HG03139 (cell line): ENCODE measurements at regions not wholly inside any gene's neighbourhood (a gene's known extent, or its start where the extent isn't known, plus 50 kb on each side); places are given as distances from the start of the nearest gene placed in this dataset.
"Not testable (repeated sequence)": the region's sequence is repeated elsewhere in the genome, so short reads cannot be mapped to it uniquely, and the experiment has no call there.

Experiments used
- ATAC-seq: cut with Tn5 transposase; IDR thresholded peaks from one replicate; pipeline ENCODE4 v1.9.1; 2021; ENCODE audit not compliant: unreplicated experiment

DNA sequence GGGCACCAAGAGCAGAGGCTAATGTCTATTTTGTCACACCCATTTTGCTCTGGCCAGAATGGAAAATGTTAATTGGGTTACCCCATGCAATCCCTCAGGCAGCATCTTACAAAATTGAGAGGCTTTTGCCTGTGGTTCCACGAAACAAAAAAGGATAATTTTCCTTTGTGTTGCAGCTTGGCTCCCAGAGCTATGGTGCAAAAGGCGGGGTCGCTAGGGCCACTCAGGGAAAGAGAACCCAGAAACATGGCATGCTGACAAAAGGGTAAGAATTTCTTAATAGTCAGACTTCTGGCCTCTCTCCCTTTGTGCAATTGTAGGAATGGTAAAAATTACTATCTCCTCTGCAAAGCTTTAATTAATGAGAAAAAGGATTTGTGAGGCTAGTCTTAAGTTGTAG lies 119.6 kb upstream of the BANK1 start:
- no peak for ATAC-seq

DNA sequence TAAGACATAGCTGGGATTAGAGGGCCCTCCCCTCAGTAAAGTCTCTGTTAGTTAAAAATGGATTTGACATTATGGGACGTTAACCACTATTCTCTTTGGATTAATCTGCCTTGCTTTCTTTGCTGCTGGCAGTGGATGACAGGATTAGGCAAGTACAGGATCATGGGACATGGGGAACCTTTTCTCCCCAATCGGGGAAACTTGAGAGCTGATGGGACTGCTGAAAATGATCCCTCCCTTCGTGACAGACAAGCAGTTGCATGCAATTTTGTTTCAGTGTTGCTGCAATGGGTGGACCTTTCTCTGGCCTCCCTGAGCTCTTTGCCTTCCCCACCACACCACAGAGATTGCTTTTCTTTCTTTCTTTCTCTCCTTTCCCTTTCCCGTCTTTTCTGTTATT lies 120.2 kb upstream of the BANK1 start:
- no peak for ATAC-seq

GRCh38 chr4:101669832-101670188 lies 120.7 kb upstream of the BANK1 start:
- no peak for ATAC-seq

DNA sequence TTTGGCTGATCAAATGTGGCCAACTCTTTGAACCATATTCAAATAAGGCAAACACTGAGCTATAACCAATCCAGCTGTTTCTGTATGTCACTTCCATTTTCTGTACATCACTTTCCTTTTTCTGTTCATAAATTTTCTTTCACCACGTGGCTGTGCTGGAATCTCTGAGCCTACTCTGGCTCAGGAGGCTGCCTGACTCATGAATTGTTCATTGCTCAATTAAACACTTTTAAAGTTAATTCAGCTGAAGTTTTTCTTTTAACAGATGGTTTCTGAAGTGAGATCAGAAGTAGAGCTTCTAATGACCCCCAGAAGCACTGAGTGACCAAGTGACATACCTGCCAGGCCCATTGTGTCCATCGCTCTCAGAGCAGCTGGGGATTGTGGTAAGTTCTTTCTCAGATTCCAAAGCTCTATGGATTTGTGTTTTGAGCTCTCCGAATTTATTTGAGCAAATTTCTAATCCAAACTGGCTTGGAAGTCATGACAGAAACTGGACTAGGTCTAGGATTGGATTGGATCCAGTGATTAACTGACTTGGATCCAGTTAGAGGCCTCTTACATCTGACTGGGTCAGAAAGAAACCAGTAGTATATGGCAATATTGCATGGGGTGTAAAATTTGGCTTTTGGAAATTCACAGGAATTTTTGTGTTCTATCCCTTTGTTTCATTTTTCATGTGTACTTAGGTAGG lies 121.2 kb upstream of the BANK1 start:
- ATAC-seq = no peak

DNA sequence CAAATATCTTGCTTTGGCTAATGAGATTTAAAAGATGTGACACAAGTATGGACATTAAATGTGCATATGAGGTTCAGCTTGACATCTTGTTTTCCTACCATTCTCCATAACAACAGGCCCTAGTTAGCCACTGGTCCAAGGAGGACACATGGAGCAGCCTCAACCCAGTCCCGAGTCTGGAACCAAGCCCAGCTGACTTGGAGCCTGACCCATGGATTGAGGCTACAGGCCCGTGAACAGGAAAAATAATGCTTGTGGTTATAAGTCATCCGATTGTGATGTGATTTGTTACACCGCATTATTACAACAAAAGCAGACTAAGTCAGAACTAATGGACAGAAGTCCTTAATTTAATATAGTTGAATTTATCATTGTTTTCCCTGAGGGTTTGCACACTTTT lies 123.2 kb upstream of the BANK1 start:
- no peak for ATAC-seq

GRCh38 chr4:101660607-101661006 lies 129.9 kb upstream of the BANK1 start:
- ATAC-seq = no peak

GRCh38 chr4:101655857-101656256 lies 134.7 kb upstream of the BANK1 start:
- ATAC-seq = no peak

GRCh38 chr4:101655005-101655404 lies 135.5 kb upstream of the BANK1 start:
- no peak for ATAC-seq

DNA sequence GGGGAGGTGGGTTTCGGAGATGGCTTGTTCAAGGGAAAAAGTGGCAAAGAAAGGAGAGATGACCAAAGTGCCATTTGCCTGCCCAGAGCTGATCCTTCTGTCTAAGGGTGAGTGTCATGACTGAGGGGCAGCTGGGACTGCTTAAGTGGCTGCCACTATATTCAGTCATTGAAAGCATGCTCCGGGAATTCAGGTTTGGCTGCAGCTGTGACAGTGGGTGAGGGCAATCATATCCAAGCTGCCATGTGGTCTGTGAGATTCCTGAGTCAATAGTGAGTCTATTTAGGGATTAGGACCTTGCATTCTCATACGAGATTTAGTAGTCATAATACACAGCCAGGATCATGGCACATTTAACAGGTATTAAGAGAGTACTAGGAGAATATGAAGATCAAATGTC lies 138.8 kb upstream of the BANK1 start:
- ATAC-seq = no peak

DNA sequence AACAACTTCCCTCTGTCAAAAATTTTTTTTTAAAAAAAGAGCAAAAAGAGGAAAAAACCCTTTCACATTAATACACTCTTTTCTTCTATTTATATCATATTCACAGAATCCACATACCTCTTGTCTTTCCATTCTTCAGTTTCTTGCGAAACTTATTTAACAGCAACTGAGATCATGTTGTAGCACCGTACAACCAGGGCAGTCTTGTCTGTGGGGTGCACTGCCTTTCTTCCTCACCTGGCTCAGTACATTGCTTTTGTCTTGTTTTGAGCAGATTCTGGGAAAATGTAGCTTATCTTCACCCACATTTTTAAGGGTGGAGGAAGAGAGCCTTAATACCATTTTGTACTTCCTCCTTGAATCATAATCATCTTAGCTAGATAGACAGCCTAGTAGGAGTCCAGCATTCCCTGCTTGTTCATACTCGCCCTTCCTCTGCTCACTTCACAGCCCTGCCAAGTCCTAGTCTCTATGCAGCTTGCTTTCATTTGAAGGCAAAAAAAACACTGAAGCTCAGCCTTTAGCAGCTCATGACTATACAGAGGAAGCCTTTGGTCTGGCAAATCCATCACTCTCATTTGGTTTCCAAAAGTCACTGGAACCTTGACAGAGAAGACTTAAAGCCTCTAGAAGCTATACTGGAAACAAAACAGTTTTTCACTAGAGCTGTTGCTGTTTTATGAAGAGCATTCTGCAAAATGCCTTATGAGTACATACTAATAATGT lies 140.6 kb upstream of the BANK1 start:
- ATAC-seq = no peak

- no peak for ATAC-seq
Observed at GRCh38 chr4:101647710-101648034, 142.9 kb upstream of the BANK1 start.

GRCh38 chr4:101644516-101644915 lies 146.0 kb upstream of the BANK1 start:
- ATAC-seq = no peak

DNA sequence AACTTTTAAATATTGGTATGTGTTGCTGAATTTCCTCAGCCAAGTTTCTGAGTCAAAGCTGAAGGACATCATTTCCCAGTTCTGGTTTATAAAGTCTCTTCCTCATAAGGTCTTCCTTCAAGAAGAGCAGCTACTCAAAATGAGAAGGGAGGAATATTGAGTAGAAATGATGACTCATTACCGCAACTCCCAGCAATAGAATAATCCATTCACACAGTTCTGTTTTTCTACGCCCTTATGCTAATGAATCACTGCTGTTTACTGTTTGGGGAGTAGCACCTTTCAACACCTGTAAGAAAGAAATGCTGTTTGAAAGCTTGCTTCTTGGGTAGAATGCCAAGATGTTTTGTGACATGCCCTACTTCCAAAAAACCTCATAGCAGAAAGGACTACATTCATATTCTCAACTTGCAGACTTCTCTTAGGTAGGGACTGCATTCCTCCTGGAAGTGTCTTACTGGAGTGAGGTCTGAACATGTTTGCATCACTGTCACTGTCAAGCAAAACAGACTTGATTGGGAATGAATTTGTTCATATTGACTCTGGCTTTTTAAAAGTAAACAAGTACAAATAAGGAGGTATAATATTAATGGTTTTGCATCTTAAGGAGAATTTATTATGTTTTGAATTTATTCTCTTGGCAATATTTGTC lies 147.2 kb upstream of the BANK1 start:
- no peak for ATAC-seq

GRCh38 chr4:101632766-101633165 lies 157.8 kb upstream of the BANK1 start:
- ATAC-seq = not testable (repeated sequence)

DNA sequence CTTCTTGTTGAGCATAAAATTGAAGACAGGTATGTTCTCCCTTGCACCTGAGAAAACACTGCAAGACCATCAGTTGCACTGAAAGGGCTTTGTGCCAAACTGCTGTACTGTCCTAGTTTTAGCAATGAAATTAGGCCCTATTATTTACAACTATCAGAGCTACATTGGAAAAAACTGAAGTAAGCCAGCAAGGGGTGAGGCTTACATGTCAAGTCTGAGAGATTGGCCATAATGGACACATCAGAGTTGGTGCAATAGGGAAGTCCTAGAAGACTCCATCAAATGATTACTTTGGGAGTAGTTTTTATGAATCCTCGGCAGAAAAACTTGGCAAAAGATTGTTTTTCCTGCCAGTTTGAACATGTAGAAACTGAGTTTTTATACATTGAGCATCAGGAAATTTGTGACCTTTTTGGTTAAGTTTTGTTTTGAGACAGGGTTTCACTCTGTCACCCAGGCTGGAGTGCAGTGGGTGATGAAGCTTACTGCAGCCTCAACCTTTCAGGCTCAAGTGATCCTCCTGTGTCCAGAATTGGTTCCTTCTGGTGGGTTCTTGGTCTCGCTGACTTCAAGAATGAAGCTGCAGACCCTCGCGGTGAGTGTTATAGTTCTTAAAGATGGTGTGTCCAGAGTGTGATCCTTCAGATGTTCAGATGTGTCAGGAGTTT lies 160.1 kb upstream of the BANK1 start:
- ATAC-seq = no peak

DNA sequence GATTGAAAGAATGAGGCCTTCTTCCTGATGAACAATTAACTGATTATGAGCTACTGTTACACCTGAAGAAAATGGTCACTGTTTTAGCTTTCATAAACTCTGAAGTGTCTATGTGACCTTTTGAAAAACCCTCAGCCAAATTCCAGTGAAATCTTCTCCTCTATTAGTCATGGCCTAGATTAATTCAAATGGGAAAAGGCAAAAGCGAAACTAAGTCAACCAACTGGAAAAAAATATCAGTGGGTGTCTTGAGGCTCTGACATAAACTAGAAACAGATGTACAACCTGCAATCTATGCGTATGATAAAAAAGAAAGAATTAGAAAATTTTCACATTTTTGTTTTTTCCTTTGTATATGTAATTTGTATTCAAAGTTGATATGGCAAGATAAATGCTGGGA lies 169.4 kb upstream of the BANK1 start:
- no peak for ATAC-seq

GRCh38 chr4:101615652-101616051 lies 174.9 kb upstream of the BANK1 start:
- no peak for ATAC-seq

DNA sequence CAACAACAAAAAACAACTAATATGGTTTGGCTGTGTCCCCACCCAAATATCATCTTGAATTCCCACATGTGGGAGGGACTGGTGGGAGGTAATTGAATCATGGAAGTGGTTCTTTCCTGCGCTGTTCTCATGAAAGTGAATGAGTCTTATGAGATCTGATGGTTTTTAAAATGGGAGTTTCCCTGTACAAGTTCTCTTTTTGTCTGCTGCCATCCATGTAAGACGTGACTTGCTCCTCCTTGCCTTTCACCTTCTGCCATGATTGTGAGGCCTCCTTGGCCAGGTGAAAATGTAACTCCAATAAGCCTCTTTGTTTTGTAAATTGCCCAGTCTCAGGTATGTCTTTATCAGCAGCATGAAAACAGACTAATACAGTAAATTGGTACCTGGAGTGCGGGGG lies 183.5 kb upstream of the BANK1 start:
- not testable (repeated sequence) for ATAC-seq

DNA sequence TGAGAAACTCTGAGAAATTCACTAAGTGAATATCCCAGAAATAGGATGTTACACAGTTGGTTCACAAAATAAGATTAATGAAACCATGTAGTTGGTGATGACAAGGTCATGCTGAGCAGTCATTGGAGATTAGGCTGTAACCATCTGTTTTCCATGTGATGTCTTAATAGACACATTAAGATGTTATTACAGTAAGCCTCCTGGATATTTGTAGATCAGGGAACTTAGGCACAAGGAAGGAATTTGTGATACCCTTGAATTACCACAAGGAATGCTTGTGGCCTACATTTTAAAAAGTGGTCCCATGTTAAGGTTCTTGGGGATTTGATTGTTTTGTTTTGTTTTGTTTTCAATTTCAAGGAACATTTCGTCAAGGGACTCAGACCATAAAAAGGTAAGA lies 185.6 kb upstream of the BANK1 start:
- ATAC-seq = no peak

- no peak for ATAC-seq
Observed at GRCh38 chr4:101600287-101600686, 190.2 kb upstream of the BANK1 start.

DNA sequence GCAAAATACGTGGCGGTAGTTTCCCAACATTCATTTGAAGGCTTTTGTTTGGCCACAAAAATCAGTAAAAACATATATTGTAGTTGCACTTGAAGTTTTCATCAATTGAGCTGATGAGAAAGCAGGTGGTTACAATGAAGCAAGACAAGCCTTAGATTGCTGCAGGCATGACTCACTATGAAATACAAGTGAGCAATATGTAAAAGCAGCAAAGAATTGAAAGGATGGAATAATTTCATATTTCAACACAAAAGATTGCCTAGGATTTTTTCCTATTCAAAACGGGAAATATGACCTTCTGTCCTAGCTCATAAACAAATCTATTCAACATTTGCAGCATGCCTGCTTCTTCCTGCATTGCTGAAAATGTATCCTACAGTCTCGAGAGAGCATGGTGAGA lies 190.9 kb upstream of the BANK1 start:
- no peak for ATAC-seq
